GM10266 (cell line): ENCODE measurements at regions not wholly inside any gene's neighbourhood (a gene's known extent, or its start where the extent isn't known, plus 50 kb on each side); places are given as distances from the start of the nearest gene placed in this dataset.
"Not testable (repeated sequence)": the region's sequence is repeated elsewhere in the genome, so short reads cannot be mapped to it uniquely, and the experiment has no call there.

Source experiments
- DNase-seq: peaks from one replicate; pipeline ENCODE4 v3.0.0; 2012; ENCODE audit errors: extremely low spot score
- TF ChIP-seq, protein P1 (sequence below): IDR thresholded peaks from 2 replicates; pipeline ENCODE4 v1.5.1; 2012; ENCODE audit warnings: mild to moderate bottlenecking, low read depth; ENCODE audit not compliant: control insufficient read depth, insufficient read depth; ENCODE audit errors: missing control alignments

DNA sequence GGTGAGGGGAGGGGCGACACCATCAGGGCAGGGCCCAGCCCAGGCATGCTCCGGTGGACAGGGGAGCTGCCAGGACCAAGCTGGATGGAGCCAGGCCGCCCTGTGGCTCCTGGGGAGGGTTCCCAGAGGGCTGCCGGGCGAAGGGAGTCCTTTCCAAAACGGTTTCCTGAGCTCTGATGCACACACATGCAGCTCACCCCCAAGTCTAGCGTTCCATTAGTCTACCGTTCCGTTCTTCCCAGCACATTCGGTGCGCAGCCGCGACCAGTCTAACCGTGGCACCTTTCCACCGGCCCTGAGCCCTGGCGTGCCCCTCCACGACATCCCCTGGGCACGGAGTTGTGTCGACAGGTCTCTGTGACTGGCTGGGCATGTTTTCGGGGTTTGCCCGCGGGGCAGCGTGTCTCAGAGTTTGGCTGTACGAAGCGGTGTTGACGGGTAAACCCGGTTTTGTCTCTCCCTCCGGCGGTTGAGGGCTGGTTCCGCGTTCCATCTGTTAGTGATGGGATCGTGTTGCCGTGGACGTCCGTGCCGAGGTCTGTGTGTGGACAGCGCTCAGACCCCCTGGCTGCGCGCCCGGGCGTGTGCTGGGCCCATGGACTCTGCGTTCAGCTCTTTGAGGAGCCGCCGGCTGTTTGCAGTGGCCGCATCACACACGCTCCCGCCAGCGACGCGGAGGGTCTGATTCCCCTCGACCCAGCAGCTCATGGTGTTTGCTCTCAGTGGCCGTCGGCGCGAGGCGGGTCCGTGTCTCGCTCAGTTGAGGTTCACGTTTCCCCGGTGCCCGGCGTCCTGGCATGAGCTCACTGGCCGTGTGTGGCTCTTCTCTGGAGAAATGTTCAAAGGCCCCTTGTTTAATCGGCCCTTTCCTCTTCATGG, 121.2 kb downstream of the IGLL1 start:
- TF ChIP-seq, protein P1, sequence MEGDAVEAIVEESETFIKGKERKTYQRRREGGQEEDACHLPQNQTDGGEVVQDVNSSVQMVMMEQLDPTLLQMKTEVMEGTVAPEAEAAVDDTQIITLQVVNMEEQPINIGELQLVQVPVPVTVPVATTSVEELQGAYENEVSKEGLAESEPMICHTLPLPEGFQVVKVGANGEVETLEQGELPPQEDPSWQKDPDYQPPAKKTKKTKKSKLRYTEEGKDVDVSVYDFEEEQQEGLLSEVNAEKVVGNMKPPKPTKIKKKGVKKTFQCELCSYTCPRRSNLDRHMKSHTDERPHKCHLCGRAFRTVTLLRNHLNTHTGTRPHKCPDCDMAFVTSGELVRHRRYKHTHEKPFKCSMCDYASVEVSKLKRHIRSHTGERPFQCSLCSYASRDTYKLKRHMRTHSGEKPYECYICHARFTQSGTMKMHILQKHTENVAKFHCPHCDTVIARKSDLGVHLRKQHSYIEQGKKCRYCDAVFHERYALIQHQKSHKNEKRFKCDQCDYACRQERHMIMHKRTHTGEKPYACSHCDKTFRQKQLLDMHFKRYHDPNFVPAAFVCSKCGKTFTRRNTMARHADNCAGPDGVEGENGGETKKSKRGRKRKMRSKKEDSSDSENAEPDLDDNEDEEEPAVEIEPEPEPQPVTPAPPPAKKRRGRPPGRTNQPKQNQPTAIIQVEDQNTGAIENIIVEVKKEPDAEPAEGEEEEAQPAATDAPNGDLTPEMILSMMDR = no peak
- DNase-seq = no peak

- TF ChIP-seq, protein P1 = no peak
- no peak for DNase-seq
Observed at GRCh38 chr22:23457380-23457985, 122.6 kb downstream of the IGLL1 start.

DNA sequence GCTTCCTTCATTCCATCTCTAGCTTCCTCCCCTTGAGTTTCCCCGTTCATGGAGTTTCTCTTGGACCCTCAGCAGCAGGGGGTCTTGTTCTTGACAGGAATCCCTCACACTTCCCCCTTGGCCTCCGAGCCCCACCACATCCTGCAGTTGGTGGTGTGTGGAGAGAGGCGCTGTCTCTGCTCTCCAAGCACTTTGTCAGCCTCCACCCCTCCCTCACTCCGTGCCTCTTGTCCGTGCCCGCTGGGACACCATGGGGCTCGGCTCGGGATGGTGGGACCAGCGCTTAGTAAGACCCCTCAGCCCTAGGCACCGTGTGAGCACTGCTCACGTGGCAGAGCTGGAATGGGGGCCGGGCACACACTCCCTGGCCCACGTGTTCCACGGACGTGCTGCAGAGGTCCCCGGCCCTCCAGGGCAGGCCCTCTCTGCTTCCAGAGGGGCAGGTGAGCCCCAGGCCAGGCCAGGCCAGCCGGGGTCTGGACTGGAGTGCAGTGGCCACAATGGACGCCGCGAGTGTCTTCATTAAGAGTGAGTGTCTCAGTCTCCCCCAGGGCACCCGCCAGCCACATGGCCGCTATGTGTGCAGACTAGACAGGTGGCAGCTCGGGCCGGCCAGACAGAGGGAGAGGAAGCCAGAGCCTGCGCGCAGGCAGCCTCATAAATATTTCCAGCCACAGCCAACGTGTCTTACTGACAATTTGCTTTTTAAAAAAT, 123.3 kb downstream of the IGLL1 start:
- DNase-seq = not testable (repeated sequence)

DNA sequence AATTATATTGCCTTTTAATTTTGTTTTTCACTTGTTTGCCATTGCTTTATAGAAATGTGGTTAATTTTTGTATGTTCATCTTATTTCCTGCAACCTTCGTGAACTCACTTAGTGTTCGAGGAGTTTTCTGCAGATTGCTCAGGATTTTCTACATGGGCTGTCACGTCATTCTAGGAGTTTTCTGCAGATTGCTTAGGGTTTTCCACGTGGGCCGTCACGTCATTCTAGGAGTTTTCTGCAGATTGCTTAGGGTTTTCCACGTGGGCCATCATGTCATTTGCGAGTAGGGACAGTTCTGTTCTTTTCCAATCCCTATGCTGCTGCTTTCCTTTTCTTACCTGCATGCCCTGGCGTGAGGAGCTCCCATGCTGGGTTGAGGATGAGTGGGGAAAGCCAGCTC, 125.7 kb downstream of the IGLL1 start:
- DNase-seq = not testable (repeated sequence)

DNA sequence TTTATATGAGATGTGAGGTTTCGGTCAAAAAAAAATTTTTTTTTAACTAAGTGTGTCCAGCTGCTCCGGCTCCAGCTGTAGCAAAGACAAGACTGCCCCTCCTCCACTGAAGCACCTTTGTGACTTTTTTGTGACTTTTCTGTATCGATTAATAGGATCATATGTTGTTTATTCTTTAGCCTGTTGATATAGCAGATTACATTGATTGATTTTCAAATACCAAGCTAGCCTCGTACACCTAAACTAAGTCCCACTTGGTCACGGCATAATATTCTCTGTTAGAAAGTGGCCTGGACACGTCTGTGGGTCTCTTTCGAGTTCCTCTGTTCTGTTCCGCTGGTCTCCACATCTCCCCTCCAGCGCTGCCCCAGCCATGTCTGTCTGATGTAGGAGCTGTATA, 126.8 kb downstream of the IGLL1 start:
- TF ChIP-seq, protein P1 = no peak
- no peak for DNase-seq

DNA sequence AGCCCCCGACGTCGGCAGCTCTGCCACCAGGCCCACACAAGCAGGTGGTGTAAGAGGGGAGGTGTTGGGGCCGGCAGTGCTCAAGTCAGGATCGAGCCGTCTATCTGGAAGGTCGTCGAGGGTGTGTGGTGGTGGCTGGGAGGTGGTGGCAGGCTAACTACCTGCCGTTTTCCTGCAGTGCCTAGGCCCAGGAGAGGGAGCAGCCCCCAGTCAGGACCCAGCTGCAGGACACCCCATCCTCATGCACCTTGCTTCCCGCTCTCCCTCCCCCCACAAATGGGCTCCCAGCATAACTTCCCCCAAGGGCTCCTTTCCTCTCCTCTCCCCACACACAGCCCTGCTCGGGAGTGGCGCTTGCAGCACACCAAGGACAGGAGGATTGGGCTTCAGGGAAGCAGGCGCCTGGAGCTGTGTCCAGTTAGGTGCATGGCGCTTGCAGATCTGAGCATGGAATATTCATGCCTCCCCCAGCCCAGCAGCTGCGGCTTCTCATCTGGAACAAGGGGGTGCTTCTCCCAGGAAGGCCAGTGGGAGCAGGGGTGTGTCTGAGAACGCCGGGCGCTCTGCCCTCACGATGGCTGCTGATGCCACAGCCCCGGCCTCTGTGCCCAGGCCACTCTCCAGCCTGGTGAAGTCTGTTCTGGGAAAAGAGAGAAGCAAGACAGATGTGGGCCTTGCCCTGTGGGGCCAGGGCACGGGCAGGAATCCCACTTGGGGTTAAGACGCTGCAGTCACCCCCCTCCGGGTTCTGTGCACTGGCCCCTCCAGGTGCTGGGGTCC, 127.7 kb downstream of the IGLL1 start:
- DNase-seq = no peak
- TF ChIP-seq, protein P1 = no peak

DNA sequence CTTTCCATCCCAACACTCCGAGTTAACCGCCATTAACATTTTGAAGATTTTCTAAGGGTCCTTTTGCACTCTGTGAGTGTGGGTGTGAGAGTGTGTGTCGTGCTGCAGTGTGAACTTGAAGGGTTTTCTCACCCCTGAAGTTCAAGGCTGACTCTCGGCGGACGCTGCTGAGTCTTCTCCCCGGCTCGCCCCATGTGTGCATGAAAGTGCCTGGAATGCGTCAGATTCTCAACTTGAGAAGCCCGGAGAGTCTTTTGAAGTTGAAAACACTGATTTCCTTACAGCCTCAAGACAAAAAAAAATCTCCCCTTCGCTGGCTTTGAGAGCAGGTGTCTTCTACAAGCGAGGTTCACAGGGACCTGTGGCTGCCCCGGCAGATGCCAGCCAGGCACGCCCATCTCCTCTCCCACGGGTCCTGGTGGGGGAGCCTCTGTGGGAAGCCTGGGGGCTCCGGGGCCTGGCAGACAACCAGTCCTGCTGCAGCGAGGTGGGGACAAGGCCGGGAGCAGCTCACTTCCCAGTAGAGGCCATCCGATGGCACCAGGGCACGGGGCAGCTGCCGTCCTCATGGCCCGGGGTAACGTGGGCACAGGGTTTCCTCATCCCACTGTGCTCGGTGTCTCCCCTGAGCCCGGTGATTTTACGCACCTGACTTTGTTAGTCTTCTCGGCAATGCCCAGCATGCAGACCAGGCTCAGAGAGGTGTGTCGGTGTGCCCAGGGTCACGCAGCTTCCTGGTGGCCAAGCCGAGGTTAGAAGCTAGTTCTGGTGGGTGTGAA, 128.4 kb downstream of the IGLL1 start:
- DNase-seq = not testable (repeated sequence)

DNA sequence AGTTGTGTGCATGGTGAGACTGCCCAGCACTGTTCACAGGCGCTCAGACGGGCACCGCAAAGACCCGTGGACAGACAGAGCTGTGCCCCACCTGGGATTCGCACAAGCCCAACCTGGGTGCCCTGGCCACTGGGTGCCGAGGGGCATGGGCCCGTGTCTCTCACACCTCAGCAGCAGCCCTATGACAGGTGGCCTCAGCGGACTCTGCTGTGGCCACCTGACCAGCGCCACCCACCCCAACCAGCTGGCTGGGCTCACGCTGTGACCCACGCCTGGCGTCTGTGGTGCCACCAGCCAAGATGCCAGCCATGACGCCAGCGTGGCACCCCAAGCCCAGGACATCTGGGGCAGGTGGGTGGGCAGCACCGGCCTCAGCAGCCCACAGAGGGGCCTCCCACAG, 129.3 kb downstream of the IGLL1 start:
- DNase-seq = not testable (repeated sequence)

GRCh38 chr22:23450434-23450795, 129.7 kb downstream of the IGLL1 start:
- TF ChIP-seq, protein P1 = no peak

GRCh38 chr22:23449748-23450433, 130.2 kb downstream of the IGLL1 start:
- not testable (repeated sequence) for DNase-seq

More at GRCh38 chr22:23450434-23450795, 129.7 kb downstream of the IGLL1 start:
- no peak for DNase-seq

DNA sequence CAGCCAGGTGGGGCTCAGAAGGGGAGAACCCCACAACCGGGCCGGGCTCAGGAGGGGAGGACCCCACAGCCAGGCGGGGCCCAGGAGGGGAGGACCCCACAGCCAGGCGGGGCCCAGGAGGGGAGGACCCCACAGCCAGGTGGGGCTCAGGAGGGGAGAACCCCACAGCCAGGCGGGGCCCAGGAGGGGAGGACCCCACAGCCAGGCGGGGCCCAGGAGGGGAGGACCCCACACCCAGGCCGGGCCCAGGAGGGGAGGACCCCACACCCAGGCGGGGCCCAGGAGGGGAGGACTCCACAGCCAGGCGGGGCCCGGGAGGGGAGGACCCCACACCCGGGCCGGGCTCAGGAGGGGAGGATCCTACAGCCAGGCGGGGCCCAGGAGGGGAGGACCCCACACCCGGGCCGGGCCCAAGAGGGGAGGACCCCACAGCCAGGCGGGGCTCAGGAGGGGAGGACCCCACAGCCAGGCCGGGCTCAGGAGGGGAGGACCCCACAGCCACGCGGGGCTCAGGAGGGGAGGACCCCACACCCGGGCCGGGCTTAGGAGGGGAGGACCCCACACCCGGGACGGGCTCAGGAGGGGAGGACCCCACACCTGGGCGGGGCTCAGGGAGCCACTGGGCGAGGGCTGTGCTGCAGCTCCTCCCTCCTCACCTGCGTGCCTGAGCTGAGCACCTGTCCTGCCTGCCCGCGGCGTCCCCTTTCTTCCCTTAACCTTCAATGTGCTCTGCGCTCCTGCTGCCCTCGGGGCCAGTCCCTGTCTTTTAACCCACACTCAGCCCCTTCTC, 131.4 kb downstream of the IGLL1 start:
- not testable (repeated sequence) for DNase-seq
